HK-2 (cell line): ENCODE measurements at regions not wholly inside any gene's neighbourhood (a gene's known extent, or its start where the extent isn't known, plus 50 kb on each side); places are given as distances from the start of the nearest gene placed in this dataset.
"Not testable (repeated sequence)": the region's sequence is repeated elsewhere in the genome, so short reads cannot be mapped to it uniquely, and the experiment has no call there.

Experiments used
- DNase-seq: peaks from one replicate; pipeline ENCODE4 v3.0.0-alpha.2; 2018; ENCODE audit not compliant: unreplicated experiment

GRCh38 chr5:152178350-152178699 is 226.8 kb downstream of the NMUR2 start:
- no peak for DNase-seq

GRCh38 chr5:152177626-152178349 is 227.3 kb downstream of the NMUR2 start:
- no peak for DNase-seq

- no peak for DNase-seq
Measured at GRCh38 chr5:152171888-152172287, 233.2 kb downstream of the NMUR2 start.

- no peak for DNase-seq
Measured at GRCh38 chr5:152170350-152170749, 234.7 kb downstream of the NMUR2 start.

GRCh38 chr5:152164860-152165259 is 240.2 kb upstream of the GLRA1 start:
- no peak for DNase-seq

GRCh38 chr5:152159894-152160293 is 235.2 kb upstream of the GLRA1 start:
- not testable (repeated sequence) for DNase-seq

GRCh38 chr5:152154452-152154851 is 229.8 kb upstream of the GLRA1 start:
- not testable (repeated sequence) for DNase-seq

- no peak for DNase-seq
Measured at GRCh38 chr5:152151940-152152339, 227.3 kb upstream of the GLRA1 start.

- DNase-seq, result no peak
Measured at GRCh38 chr5:152151113-152151512, 226.5 kb upstream of the GLRA1 start.

GRCh38 chr5:152147286-152147685 is 222.6 kb upstream of the GLRA1 start:
- no peak for DNase-seq

- DNase-seq, result no peak
Measured at GRCh38 chr5:152146566-152146965, 221.9 kb upstream of the GLRA1 start.

GRCh38 chr5:152144556-152144955 is 219.9 kb upstream of the GLRA1 start:
- no peak for DNase-seq

- DNase-seq, result no peak
Measured at GRCh38 chr5:152144030-152144429, 219.4 kb upstream of the GLRA1 start.

GRCh38 chr5:152142840-152143469 is 218.3 kb upstream of the GLRA1 start:
- peak; percentile 43 for DNase-seq

- no peak for DNase-seq
Measured at GRCh38 chr5:152140347-152140746, 215.7 kb upstream of the GLRA1 start.

- no peak for DNase-seq
Measured at GRCh38 chr5:152137063-152137462, 212.4 kb upstream of the GLRA1 start.

- DNase-seq, result no peak
Measured at GRCh38 chr5:152136321-152136720, 211.7 kb upstream of the GLRA1 start.

GRCh38 chr5:152135827-152136226 is 211.2 kb upstream of the GLRA1 start:
- no peak for DNase-seq

GRCh38 chr5:152125661-152126205 is 201.1 kb upstream of the GLRA1 start:
- DNase-seq, result no peak

GRCh38 chr5:152124409-152125041 is 199.9 kb upstream of the GLRA1 start:
- DNase-seq, result no peak

GRCh38 chr5:152118676-152119470 is 194.2 kb upstream of the GLRA1 start:
- DNase-seq, result no peak

- no peak for DNase-seq
Measured at GRCh38 chr5:152116934-152117333, 192.3 kb upstream of the GLRA1 start.
